ENCODE measurements at regions not wholly inside any gene's neighbourhood (a gene's known extent, or its start where the extent isn't known, plus 50 kb on each side); places are given as distances from the start of the nearest gene placed in this dataset.

GRCh38 chr12:75890141-75890540 lies 141.4 kb downstream of the PHLDA1 start:
- TF ChIP-seq POLR2AphosphoS5 (IDR thresholded peaks at IDR 0.05; ENCODE audit: insufficient read depth in 1 of 2, low read depth in 1 of 2) (no peak), CTCF (IDR thresholded peaks at IDR 0.05) (no peak)

Measured in vagina (tissue), 2 donors.